Sciatic nerve (tissue), 2 donors: ENCODE measurements at regions not wholly inside any gene's neighbourhood (a gene's known extent, or its start where the extent isn't known, plus 50 kb on each side); places are given as distances from the start of the nearest gene placed in this dataset.
"Not testable (repeated sequence)": the region's sequence is repeated elsewhere in the genome, so short reads cannot be mapped to it uniquely, and the experiment has no call there.

ENCODE experiments used
- ATAC-seq: fragments of 200-7000 bp; cut with Tn5 transposase; one replicate; pipeline ENCODE4 v1.9.1; 2020; ENCODE audit warnings: mild to moderate bottlenecking, moderate library complexity
- DNase-seq: peaks from one replicate; pipeline ENCODE4 v3.0.0-alpha.2; 2020; ENCODE audit warnings: low spot score
- intact Hi-C: fragments of 100-400 bp; cut with DNase I; formaldehyde crosslinking; loops from one replicate; pipeline ENCODE4 v1.14.2; 2022
- donor health status: DM: no; HTN: no; CAD: no.
- donor health status: DM: no; HTN: no; CAD: no.

- intact Hi-C loops, result loop anchor here (10.0 kb wide), 2 partner anchors 712 to 802 kb away; partner anchors contain the start of gene NUAK1
- DNase-seq (no peak), ATAC-seq (no peak)
These were observed 92.7 kb downstream of the C12orf75 start for GRCh38 chr12:105423237-105423636.

GRCh38 chr12:105423921-105424320 lies 93.4 kb downstream of the C12orf75 start:
- ATAC-seq (no peak), DNase-seq (no peak)

GRCh38 chr12:105425254-105426174 lies 95.0 kb downstream of the C12orf75 start:
- intact Hi-C loops, result loop anchor here (10.0 kb wide), 2 partner anchors 709 to 799 kb away; partner anchors contain the start of gene NUAK1
- no peak for DNase-seq
- no peak for ATAC-seq

More at GRCh38 chr12:105423921-105424320, 93.4 kb downstream of the C12orf75 start:
- intact Hi-C loops, result loop anchor here (10.0 kb wide), 2 partner anchors 711 to 801 kb away; partner anchors contain the start of gene NUAK1

- no peak for DNase-seq
- ATAC-seq, result no peak
- intact Hi-C loops, result loop anchor here (10.0 kb wide), 2 partner anchors 708 to 798 kb away; partner anchors contain the start of gene NUAK1
These were observed 96.3 kb downstream of the C12orf75 start for GRCh38 chr12:105426766-105427165.

GRCh38 chr12:105427883-105428282 lies 97.4 kb downstream of the C12orf75 start:
- DNase-seq (no peak), ATAC-seq (no peak)
- intact Hi-C loops, result loop anchor here (10.0 kb wide), 2 partner anchors 707 to 797 kb away; partner anchors contain the start of gene NUAK1

GRCh38 chr12:105428793-105429395 lies 98.4 kb downstream of the C12orf75 start:
- ATAC-seq (no peak), DNase-seq (no peak)
- intact Hi-C loops, result loop anchor here (10.0 kb wide), 2 partner anchors 706 to 796 kb away; partner anchors contain the start of gene NUAK1

- intact Hi-C loops, result loop anchor here (10.0 kb wide), 2 partner anchors 705 to 795 kb away; partner anchors contain the start of gene NUAK1
- ATAC-seq (no peak), DNase-seq (no peak)
These were observed 99.0 kb downstream of the C12orf75 start for GRCh38 chr12:105429511-105429910.

- no peak for DNase-seq
These were observed 101.1 kb downstream of the C12orf75 start for GRCh38 chr12:105431537-105432100.

GRCh38 chr12:105433804-105434203 lies 103.3 kb downstream of the C12orf75 start:
- intact Hi-C loops, result no loop called here
- DNase-seq, result no peak
- no peak for ATAC-seq

More at GRCh38 chr12:105431537-105432100, 101.1 kb downstream of the C12orf75 start:
- ATAC-seq, result no peak
- intact Hi-C loops, result no loop called here

GRCh38 chr12:105436636-105437035 lies 106.1 kb downstream of the C12orf75 start:
- ATAC-seq (no peak), DNase-seq (no peak)
- intact Hi-C loops, result no loop called here

GRCh38 chr12:105440037-105440664 lies 109.7 kb downstream of the C12orf75 start:
- DNase-seq (no peak), ATAC-seq (no peak)
- intact Hi-C loops, result no loop called here

- ATAC-seq, result no peak
- no peak for DNase-seq
- intact Hi-C loops, result no loop called here
These were observed 113.5 kb downstream of the C12orf75 start for GRCh38 chr12:105443802-105444652.

- intact Hi-C loops, result no loop called here
- ATAC-seq (no peak), DNase-seq (no peak)
These were observed 114.2 kb downstream of the C12orf75 start for GRCh38 chr12:105444653-105445102.

- ATAC-seq (no peak), DNase-seq (no peak)
- intact Hi-C loops, result no loop called here
These were observed 114.8 kb downstream of the C12orf75 start for GRCh38 chr12:105445249-105445648.

- intact Hi-C loops, result no loop called here
- DNase-seq (no peak), ATAC-seq (no peak)
These were observed 115.2 kb downstream of the C12orf75 start for GRCh38 chr12:105445649-105446048.

- intact Hi-C loops, ATAC-seq, DNase-seq: not testable (repeated sequence)
These were observed 116.0 kb downstream of the C12orf75 start for GRCh38 chr12:105446460-105446859.

GRCh38 chr12:105449431-105449830 lies 118.9 kb downstream of the C12orf75 start:
- intact Hi-C loops, result no loop called here
- ATAC-seq (no peak), DNase-seq (no peak)

- ATAC-seq (peak; percentile 81), DNase-seq (no peak)
- intact Hi-C loops, result no loop called here
These were observed 120.7 kb downstream of the C12orf75 start for GRCh38 chr12:105451211-105451610.
